ENCODE measurements at regions not wholly inside any gene's neighbourhood (a gene's known extent, or its start where the extent isn't known, plus 50 kb on each side); places are given as distances from the start of the nearest gene placed in this dataset.

DNA sequence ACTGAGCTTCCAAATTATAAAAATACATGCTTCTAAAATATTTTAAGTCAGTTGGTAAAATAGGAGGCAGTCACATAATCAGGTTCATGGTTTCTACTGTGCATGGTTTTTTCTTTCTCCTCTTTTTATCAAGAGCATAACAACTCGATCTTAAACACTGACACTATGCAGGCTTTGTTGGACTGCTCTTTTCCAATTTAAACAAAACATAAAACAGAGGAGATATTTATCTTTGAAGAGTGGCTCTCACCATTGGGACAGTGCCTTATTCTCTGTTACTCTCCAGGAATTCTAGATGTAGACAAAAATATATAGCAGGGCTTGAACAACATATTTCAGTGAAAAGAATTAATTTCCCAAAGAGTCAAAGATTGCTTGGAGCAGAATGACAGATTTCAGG is 883.5 kb upstream of the ADGRL2 start:
- TF ChIP-seq, protein P1, sequence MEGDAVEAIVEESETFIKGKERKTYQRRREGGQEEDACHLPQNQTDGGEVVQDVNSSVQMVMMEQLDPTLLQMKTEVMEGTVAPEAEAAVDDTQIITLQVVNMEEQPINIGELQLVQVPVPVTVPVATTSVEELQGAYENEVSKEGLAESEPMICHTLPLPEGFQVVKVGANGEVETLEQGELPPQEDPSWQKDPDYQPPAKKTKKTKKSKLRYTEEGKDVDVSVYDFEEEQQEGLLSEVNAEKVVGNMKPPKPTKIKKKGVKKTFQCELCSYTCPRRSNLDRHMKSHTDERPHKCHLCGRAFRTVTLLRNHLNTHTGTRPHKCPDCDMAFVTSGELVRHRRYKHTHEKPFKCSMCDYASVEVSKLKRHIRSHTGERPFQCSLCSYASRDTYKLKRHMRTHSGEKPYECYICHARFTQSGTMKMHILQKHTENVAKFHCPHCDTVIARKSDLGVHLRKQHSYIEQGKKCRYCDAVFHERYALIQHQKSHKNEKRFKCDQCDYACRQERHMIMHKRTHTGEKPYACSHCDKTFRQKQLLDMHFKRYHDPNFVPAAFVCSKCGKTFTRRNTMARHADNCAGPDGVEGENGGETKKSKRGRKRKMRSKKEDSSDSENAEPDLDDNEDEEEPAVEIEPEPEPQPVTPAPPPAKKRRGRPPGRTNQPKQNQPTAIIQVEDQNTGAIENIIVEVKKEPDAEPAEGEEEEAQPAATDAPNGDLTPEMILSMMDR (IDR thresholded peaks at IDR 0.05), result no peak
- no peak for TF ChIP-seq POLR2A (IDR thresholded peaks at IDR 0.05)

All from breast epithelium (tissue), 3 donors.